ENCODE measurements at regions not wholly inside any gene's neighbourhood (a gene's known extent, or its start where the extent isn't known, plus 50 kb on each side); places are given as distances from the start of the nearest gene placed in this dataset.

- TF ChIP-seq CTCF (conservative IDR thresholded peaks at IDR 0.05), result no peak
- H3K4me1 Mint-ChIP-seq (ENCODE audit: unreplicated experiment), result no peaks in the 10 kb centered on the region
- H3K4me3 Mint-ChIP-seq, result no peak overlapping the region
- H3K9me3 Mint-ChIP-seq, result peaks cover 11% of the 10 kb centered on the region
- H3K36me3 Mint-ChIP-seq, result no peaks in the 10 kb centered on the region
- H3K27ac Mint-ChIP-seq, result no peak overlapping the region
- H3K27me3 Mint-ChIP-seq, result no peaks in the 10 kb centered on the region
- no peak for DNase-seq (ENCODE audit: extremely low spot score, unreplicated experiment)
These were observed 215.3 kb upstream of the FAM9B start for GRCh38 chrX:9249051-9249846.

- H3K27me3 Mint-ChIP-seq, result no peaks in the 10 kb centered on the region
- TF ChIP-seq CTCF (conservative IDR thresholded peaks at IDR 0.05), result no peak
- H3K4me1 Mint-ChIP-seq (ENCODE audit: unreplicated experiment), result no peaks in the 10 kb centered on the region
- H3K36me3 Mint-ChIP-seq, result no peaks in the 10 kb centered on the region
- H3K27ac Mint-ChIP-seq, result no peak overlapping the region
- H3K4me3 Mint-ChIP-seq, result no peak overlapping the region
- DNase-seq (ENCODE audit: extremely low spot score, unreplicated experiment), result no peak
- H3K9me3 Mint-ChIP-seq, result peaks cover 18% of the 10 kb centered on the region
These were observed 212.7 kb upstream of the TBL1X start for GRCh38 chrX:9252182-9252581.

GRCh38 chrX:9253211-9253610, 211.6 kb upstream of the TBL1X start:
- no peaks in the 10 kb centered on the region for H3K4me1 Mint-ChIP-seq (ENCODE audit: unreplicated experiment)
- H3K9me3 Mint-ChIP-seq, result peaks cover 18% of the 10 kb centered on the region
- no peaks in the 10 kb centered on the region for H3K27me3 Mint-ChIP-seq
- no peaks in the 10 kb centered on the region for H3K36me3 Mint-ChIP-seq
- H3K4me3 Mint-ChIP-seq, result no peak overlapping the region
- no peak overlapping the region for H3K27ac Mint-ChIP-seq
- no peak for DNase-seq (ENCODE audit: extremely low spot score, unreplicated experiment)
- TF ChIP-seq CTCF (conservative IDR thresholded peaks at IDR 0.05), result no peak

GRCh38 chrX:9257718-9258420, 207.0 kb upstream of the TBL1X start:
- H3K36me3 Mint-ChIP-seq, result no peaks in the 10 kb centered on the region
- H3K4me3 Mint-ChIP-seq, result no peak overlapping the region
- no peak for DNase-seq (ENCODE audit: extremely low spot score, unreplicated experiment)
- no peaks in the 10 kb centered on the region for H3K4me1 Mint-ChIP-seq (ENCODE audit: unreplicated experiment)
- H3K27ac Mint-ChIP-seq, result no peak overlapping the region
- no peaks in the 10 kb centered on the region for H3K27me3 Mint-ChIP-seq
- peaks cover 23% of the 10 kb centered on the region for H3K9me3 Mint-ChIP-seq
- no peak for TF ChIP-seq CTCF (conservative IDR thresholded peaks at IDR 0.05)

- TF ChIP-seq CTCF (conservative IDR thresholded peaks at IDR 0.05), result no peak
- Mint-ChIP-seq H3K27me3 (no peaks in the 10 kb centered on the region), H3K4me1 (ENCODE audit: unreplicated experiment) (no peaks in the 10 kb centered on the region), H3K9me3 (peaks cover 23% of the 10 kb centered on the region), H3K27ac (no peak overlapping the region), H3K4me3 (no peak overlapping the region), H3K36me3 (no peaks in the 10 kb centered on the region)
- DNase-seq (ENCODE audit: extremely low spot score, unreplicated experiment), result no peak
These were observed 206.3 kb upstream of the TBL1X start for GRCh38 chrX:9258421-9259104.
